ENCODE measurements at regions not wholly inside any gene's neighbourhood (a gene's known extent, or its start where the extent isn't known, plus 50 kb on each side); places are given as distances from the start of the nearest gene placed in this dataset.

DNA sequence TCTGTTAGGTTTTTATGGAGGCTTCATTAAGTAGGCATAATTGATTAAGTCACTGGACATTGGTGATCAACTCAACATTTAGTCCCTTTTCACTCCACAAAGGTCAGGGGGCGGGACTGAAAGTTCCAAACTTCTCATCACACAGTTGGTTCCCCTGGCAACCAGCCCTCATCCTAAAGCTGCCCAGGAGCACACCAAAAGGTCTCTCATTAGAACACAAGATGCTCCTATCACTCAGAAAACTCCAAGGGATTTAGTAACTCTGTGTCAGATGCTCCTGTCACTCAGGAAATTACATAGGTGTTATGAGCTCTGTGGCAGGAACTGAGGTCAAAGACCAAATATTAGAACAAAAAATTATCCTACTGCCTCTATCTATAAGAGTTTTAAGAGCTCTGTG is 321.5 kb downstream of the OTOL1 start:
- no peak for DNase-seq

DNA sequence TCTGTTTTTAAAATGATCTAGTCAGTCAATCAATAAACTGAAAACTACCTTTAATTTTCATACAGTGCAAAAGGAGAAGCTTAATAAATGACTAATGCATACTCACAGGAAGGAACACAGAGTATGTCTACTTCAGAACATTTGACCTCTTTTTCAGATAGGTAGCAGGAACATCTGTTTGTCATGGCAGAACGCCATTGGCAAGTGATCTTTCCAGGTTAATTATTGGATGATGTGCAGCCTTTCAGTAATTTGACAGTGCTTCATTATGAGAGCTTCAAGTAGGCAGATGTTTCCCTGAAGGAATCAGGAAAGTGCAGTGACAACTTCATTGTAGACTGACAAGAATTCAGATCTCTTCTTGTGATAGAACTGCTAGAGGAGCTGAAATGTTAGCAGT is 325.0 kb downstream of the OTOL1 start:
- peak; percentile 74 for DNase-seq

DNA sequence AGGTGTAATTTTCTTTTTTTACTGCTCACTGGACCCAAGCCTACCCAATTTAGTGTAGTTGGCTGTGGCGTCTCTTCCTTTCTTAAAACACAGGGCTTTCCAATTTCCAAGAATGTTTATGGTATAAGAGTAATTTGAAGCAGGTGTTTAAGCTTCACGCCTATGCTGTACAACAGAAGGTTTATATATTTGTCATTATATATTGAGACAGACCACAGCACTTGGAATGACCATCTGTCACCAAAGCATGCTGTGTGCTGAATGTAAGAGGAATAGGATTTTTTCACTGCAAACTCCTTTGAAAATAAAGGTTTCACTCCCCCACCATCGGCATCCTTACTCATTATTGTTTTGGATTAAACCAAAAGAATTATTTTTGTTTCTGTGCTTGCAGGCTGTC is 325.7 kb downstream of the OTOL1 start:
- peak; percentile 19 for DNase-seq

DNA sequence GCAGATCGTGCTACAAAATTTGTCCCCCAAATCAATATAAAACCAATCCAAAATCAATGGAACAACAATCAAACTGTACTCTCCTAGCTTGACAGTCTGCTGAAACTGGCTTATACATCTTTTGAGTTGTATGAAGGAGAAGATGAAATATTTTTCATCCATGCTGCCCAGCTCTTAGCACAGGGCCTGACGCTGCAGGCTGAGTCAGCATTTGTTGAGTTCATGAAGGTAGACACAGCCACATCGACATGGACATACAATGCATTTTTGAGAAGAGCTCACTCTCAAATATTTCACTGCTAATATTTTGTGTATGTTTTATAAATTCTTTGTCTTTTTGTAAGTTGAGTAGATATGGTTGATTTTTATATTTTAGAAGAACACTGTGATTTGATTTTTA is 327.3 kb downstream of the OTOL1 start:
- DNase-seq = no peak

DNA sequence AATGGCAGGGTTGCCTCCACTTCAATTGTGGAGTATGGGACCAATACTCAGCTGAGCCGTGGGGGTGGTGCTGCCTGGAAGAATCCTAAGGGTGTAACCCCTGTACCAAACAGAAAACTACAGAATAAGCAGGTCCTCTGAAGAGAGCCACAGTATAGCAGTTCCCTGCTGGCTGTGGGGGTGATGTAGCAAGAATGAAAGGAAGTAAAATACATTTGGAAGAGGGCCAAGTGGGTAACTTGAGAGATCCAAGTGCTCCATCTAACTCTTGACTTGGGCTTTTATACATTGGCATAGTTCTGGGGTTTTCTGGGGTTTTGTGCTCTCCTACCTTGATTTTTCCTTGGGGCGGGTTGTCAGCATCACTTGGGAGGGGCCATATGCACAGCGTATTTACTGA is 341.4 kb downstream of the OTOL1 start:
- DNase-seq = peak; percentile 9

DNA sequence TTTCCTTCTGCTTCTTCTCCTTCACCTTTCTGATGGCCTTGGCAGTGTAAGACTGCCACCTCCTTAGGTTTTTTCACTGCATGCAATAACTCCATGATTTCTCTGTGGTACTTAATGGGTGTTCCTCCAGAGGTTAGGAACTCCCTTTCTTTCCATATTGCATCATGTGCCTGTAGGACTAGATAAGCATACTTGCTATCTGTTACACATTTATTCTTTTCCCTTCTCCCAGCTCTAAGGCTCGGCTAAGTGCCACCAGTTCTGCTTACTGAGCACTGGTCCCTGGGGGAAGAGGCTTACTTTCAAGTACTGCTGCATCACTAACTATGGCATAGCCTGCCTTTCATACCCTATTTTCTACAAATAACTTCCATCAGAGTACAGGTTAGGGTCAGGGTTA is 351.8 kb downstream of the OTOL1 start:
- DNase-seq = no peak

DNA sequence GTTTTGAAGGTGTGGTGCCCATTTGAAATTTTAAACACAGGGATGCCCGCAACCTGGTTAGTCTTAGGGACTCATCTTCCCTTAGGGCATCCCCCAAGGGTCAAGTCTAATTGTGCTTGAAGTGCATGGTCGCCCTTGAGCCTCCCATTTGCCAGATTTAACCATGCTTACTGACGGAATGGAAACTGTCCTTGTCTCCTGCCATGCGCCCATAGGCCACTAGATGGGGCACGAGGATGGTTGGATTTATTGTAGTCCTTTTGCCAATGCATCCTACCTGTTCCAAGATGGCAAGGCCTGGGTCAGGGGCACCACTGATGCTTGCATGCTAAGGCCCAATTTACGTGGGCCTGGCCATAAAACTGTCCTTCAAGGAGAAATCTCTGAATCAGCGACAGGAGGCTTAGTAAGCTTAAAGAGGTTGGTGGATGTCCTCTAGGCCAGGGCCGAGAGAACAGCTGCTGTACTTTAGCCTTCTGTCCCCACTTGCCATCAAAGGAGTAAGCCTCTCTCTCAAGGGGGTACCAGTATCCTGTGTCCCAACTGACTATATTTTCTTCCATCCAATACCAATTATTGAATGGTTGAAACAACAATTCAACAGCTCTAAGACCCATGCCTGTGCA is 355.4 kb downstream of the OTOL1 start:
- peak; percentile 41 for DNase-seq

DNA sequence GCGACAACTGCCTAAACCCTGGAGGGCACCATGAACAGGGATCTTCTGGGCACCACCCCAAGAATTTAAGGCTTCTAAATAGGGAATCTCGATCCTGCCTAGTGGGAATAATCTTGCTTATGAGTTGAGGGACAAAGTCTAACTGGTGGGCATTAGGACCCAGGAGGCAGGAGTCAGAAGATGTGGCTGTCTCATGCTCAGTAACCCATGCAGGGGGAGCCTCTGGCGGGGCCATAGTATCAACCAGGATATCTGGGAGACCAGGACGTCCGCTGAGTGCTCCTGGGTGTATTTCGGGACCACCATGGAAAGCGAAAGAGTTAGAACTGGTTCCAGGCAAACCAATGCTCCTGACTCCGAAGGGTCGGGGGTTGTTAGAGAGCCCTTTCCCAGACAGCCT is 356.1 kb downstream of the OTOL1 start:
- DNase-seq = no peak

DNA sequence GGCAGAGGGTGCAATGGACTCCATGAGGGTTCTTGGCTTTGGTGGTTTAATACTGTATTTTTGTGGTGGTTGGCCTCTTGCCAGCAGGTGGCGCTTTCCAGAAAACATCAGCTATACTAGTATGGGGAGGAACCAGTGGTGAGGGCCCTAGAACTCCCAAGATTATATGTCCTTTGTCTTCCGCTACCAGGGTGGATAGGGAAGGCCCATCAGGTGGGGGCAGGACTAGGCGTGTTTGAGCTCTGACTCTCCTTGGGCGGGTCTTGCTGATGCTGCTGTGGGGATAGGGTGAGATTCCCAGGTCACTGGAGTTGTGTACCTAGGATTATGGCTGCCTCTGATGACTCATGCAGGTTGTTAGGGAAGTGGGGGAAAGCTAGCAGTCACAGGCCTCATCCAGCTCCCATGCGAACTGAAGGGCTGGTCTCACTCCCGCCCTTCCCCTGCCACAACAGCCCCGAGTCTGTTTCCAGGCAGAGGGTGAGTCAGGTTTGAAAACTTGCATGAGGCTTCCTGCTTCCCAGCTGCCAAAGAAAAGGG is 357.7 kb downstream of the OTOL1 start:
- DNase-seq = peak; percentile 22

DNA sequence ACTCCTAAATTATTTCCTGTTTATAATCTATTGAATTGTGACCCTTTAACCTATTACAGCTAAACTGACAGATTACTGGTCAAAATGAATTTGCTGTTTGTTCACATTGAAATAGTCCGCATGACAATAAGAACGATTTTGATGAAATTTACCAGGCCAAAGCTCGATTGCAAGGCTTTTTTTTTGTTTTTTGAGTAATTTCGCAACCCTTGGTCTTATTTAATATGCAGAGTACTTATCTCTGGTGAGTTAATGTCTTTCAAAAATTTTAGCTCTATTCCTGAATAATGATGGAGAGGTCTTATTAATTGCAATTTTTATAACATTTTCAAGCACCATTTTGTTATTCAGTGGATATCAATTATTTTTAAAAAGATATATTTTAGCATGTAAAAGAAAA is 362.4 kb downstream of the OTOL1 start:
- DNase-seq = no peak

DNA sequence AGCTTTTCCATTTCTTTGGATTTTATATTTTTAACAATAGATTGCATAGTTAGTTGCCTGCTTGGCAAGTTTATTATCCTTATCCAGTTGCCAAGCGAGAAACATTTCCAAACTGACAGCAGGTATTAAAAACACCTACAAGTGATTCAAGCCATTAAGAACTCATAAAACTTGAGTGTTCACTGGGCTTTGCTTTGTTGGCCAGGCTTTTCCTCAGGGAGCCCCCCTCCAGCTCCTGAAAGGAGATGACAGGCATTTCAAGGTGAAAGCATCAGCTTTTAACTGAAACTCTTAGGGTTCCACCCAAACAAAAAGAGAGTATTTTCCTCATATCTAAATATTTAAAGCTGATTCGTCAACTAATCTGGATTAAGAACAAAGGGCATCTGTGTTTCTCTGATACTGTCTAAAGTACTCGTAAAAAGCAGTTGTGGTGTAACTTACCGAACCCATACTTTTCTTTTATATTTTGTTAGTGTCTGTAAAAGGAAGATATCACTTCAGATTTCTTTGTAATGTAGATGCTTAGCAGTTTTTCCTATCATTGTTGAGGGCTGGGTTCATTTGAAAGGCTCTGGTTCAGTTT is 363.4 kb downstream of the OTOL1 start:
- DNase-seq = no peak

DNA sequence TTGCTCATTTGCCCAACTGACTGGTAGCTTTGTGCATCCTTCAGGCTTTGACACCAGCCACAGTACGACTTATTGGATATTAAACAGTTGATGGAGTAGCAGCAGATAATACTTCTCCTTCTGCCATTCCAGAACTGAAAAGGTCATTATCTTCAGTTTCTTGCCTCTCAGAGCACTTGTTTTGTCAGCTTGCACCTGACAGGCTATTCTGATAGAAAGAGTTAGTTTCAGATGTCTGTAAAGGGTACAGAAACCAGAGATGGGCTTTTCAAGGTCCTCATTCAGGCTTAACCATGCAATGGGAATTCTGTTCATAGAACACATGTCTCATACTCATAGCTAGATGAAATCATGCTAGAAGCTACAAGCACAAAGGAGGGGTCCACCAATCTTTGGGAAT is 367.2 kb downstream of the OTOL1 start:
- DNase-seq = no peak

DNA sequence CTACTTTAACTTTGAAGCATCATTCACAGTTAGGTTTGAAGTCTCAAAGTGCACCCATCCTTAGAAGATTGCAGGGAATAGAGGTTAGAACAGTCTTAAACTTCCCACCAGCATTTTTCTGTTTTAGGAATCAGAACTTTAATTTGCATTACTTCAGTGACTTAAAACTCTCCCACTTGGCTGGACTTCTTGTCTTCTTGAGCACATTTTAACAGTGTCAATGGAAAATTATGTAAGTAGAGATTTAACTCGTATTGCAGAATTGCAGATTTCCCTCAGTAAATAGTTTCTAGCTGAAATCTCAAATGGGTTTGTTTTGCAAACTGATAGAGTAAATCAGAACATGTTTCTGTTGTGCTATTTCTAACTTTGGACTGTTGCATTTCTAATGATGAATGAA is 369.6 kb downstream of the OTOL1 start:
- no peak for DNase-seq

DNA sequence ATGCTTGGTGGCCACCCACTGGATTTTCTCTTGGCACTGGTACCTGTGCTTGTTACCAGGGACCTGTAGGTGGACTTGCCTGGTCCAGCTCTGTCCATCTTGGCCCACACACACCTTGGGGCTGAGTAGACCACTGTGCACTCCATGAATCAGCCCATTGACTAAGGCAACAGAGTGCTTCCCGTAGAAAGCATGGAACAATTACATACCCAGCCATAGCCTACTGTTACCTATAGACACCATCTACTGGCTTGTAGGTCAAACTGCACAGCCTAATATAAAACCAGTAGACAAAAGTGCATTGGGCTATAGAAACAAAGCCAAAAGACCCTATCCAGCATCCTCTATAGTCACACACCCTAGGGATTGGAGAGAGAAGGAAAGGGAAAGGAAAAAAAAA is 378.9 kb downstream of the OTOL1 start:
- no peak for DNase-seq

DNA sequence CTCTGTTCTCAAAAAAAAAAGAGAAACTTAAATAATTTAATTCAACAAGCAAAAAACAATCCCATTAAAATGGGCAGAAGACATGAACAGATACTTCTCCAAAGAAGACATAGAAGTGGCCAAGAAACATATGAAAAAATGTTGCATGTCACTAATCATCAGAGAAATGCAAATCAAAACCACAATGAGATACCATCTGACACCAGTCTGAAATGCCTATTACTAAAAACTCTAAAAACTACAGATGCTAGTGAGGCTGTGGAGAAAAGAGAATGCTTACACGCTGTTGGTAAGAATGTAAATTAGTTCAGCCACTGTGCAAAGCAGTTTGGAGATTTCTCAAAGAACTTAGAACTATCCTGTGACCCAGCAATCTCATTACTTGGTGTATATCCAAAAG is 382.9 kb downstream of the OTOL1 start:
- DNase-seq = no peak

DNA sequence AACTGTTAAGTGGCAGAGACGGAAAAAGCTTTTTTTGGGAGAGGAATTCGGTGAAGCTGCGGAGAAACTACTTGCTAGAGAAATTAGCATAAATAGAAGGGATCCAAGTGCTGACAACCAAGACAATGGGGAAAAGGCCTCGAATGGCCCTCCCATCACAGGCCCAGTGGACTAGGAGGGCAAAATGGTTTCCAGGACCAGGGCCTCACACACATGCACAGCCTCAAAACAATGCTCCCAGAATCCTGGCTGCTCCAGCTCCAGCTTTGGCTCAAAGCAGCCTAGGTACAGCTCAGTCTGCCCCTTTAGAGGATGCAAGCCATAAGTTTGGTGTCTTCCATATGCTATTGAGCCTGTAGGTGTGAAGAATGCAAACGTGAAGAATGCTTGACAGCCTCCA is 388.2 kb downstream of the OTOL1 start:
- no peak for DNase-seq

DNA sequence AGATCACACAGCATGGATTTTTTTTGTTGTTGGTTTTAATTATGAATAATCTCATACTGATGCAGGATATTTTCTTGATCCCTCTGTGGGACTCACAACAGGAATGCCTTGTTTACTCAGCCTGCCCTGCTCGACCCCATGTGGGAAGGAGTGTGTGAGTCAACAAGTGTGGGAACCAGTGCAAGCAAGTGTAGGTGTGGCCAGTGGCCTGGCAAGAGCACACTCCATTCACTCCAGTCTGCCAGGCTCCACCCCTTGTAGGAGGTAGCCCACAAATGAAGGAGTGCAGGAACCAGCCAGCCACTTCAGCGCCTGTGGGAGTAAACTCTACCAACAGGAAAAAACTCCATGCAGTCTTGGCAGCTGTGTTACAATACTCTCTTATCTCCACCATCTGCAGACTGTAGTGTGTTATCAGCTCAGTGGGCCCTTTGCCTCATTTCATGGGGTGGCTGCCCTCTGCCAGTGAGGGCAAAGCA is 393.6 kb downstream of the OTOL1 start:
- DNase-seq = no peak

DNA sequence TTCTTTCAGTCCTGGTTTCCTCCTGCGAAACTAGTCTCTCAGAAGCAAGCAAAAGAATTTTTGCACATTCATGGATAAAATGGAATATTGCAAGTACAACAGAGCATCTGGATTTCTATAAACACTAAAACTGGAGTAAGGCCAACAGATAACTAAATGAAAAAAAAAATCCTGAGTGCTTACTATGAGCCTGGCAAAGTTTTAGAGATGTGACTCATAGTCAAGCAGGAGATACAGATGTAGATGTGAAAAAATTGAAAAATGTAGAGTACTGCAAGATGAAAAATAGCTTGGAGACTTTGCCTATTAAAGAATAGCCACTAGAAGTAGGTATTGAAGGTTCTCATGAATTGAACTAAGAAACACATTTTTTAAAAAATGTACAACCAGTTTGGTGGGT is 397.4 kb downstream of the OTOL1 start:
- DNase-seq = no peak

DNA sequence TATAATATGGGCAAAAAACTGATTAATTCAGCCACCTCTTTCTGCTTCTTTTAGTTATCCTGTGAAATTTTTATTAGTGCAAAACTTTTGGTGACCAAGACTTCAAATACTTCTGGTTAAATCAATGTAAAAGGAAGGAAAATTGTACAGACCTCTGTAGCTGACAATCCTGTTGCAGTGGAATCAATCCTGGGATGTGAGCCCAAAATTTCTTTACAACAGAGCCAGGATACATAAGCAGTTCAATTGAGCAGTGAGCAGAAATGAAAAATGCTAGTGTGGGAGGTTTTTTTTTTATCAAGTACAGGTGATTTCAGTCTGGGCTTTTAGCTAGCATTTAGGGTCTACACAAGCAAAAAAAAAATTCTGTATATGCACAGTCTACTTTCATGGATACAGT is 398.0 kb downstream of the OTOL1 start:
- no peak for DNase-seq

DNA sequence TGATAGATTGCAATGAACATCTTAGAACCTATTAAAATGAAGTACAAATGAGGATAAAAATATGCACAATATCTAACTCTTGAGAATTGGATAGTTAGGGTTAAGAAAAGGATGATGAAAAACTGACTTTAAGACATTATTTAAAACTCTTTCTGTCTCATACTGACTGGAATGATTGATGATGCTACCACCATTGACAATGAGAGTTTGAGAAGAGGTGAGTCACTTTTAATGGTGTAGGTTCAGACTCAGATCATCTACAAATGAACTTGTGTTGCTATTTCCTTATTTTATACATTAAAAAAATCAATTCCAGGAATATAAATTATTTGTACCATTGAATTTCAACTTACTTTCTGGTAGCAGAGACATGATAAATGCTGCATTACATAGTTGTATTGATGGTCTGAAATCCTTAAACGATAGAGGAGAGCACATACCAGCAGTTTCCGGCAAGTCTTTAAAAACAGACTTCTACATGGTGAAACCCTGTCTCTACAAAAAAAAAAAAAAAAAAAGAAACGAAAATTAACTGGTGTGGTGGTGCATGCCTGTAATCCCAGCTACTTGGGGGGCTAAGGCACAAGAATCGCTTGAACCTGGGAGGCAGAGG is 409.0 kb downstream of the OTOL1 start:
- DNase-seq = no peak

DNA sequence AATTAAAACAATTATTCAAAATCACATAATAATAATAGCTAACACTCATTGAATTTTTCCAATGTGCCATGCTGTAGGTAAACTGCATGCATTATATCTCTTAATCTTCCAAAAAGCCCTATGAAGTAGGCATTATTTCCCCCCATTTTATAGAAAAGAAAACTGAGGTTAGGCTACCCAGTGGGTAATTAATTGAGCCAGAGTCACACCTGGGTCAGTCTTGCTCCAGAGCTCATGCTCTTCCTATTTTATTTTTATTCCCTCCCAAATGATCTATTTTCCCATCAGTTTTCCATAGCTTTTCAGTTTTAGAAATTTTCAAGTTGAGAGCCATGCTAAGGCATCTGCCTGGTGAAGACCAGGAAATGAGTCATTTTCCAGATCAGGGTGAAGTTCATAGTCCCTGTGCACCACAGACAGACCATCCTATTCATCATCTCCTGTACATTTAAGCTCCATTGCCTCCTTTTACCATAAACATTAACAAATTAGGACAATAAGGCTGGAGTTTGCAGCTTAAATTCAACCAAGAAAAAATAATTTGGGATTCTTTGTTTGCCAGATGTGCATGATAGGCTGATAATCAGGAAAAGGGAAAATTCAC is 417.3 kb downstream of the OTOL1 start:
- no peak for DNase-seq

DNA sequence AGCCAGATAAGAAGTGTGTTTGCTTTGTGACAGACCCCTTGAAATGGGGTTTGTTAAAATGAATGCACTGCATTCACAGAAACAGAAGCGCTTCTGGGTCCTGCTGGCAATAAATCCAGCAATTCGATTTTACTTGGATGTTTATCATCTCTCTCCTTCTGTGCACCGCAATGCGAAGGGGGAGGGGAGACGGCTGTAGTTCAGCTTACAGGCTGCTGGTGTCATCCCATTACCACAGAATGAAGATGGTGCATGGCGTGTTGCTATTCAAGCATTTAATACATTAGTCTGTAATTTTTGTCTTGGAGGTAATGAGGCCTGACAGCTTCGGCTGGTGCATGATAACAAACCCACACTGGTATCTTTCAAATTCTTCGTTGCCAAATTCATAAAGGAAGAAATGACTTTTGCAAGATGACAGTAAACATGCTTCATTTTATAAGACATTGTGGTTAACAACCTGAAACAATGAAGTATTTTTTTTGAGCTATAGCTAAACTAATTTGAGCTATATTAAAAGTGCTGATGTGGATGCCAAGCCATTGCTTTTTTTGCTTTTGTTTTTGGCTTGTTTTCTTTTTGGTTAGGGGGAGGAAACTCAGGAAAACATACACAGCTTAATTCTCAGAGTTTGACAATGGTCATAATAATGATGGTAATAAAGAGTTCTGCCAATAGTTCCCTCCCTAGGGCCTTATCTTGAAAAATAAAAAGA is 418.3 kb downstream of the OTOL1 start:
- DNase-seq = peak; percentile 89

DNA sequence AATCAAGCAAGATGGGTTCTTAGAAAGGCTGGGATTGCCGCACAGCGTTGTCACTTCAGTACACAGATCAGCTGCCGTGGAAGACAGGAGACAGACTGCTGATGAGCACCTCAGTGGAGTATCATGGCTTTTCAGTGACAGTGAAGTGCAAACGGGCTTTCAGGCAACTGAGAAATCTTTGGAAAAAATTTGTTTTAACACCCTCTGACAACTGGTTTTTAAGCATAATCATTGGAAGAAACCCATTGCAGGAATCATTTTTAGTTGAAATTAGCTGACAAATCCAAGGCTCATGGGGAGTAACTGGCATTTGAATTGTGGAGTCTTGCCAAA is 418.8 kb downstream of the OTOL1 start:
- DNase-seq = peak; percentile 45

DNA sequence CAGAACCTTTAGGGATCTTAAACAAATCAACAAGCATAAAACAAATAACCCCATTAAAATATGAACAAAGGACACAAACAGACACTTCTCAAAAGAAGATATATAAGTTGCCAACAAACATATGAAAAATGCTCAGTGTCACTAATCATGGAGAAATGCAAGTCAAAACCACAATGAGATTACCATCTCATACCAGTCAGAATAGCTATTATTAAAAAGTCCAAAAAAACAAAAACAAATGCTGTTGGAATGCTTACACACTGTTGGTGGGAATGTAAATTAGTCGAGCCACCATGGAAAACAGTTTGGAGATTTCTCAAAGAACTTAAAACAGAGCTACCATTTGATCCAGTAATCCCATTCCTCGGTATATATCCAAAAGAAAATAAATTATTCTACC is 423.6 kb downstream of the OTOL1 start:
- DNase-seq = no peak

Measured in COR-L47 (cell line).